Muscle of back (tissue), 3 donors: ENCODE measurements at regions not wholly inside any gene's neighbourhood (a gene's known extent, or its start where the extent isn't known, plus 50 kb on each side); places are given as distances from the start of the nearest gene placed in this dataset.
"Not testable (repeated sequence)": the region's sequence is repeated elsewhere in the genome, so short reads cannot be mapped to it uniquely, and the experiment has no call there.

Experiments
- DNase-seq, 3 donors: peaks; one replicate each; pipeline versions ENCODE4 v3.0.0 to v3.0.0-alpha.2; 2013

GRCh38 chr5:11392-11791, 80.6 kb upstream of the PLEKHG4B start:
- not testable (repeated sequence) for DNase-seq

- DNase-seq, result peak in 2 of 3 donors; percentile 20 to 67
Measured at GRCh38 chr5:11898-12297, 80.1 kb upstream of the PLEKHG4B start.

- no peak for DNase-seq
Measured at GRCh38 chr5:13234-13633, 78.7 kb upstream of the PLEKHG4B start.

GRCh38 chr5:14676-15075, 77.3 kb upstream of the PLEKHG4B start:
- not testable (repeated sequence) for DNase-seq

GRCh38 chr5:20276-20675, 71.7 kb upstream of the PLEKHG4B start:
- not testable (repeated sequence) for DNase-seq

GRCh38 chr5:21654-22233, 70.2 kb upstream of the PLEKHG4B start:
- no peak for DNase-seq

GRCh38 chr5:23907-24306, 68.1 kb upstream of the PLEKHG4B start:
- not testable (repeated sequence) for DNase-seq

- DNase-seq, result not testable (repeated sequence)
Measured at GRCh38 chr5:25067-25466, 66.9 kb upstream of the PLEKHG4B start.

GRCh38 chr5:30131-30530, 61.8 kb upstream of the PLEKHG4B start:
- DNase-seq, result no peak

- DNase-seq, result not testable (repeated sequence)
Measured at GRCh38 chr5:30556-30955, 61.4 kb upstream of the PLEKHG4B start.

GRCh38 chr5:32165-32564, 59.8 kb upstream of the PLEKHG4B start:
- no peak for DNase-seq

- not testable (repeated sequence) for DNase-seq
Measured at GRCh38 chr5:35521-35920, 56.4 kb upstream of the PLEKHG4B start.

- DNase-seq, result not testable (repeated sequence)
Measured at GRCh38 chr5:37207-37606, 54.8 kb upstream of the PLEKHG4B start.

- no peak for DNase-seq
Measured at GRCh38 chr5:39979-40583, 51.9 kb upstream of the PLEKHG4B start.
